ENCODE measurements at regions not wholly inside any gene's neighbourhood (a gene's known extent, or its start where the extent isn't known, plus 50 kb on each side); places are given as distances from the start of the nearest gene placed in this dataset.

- TF ChIP-seq, protein P1, sequence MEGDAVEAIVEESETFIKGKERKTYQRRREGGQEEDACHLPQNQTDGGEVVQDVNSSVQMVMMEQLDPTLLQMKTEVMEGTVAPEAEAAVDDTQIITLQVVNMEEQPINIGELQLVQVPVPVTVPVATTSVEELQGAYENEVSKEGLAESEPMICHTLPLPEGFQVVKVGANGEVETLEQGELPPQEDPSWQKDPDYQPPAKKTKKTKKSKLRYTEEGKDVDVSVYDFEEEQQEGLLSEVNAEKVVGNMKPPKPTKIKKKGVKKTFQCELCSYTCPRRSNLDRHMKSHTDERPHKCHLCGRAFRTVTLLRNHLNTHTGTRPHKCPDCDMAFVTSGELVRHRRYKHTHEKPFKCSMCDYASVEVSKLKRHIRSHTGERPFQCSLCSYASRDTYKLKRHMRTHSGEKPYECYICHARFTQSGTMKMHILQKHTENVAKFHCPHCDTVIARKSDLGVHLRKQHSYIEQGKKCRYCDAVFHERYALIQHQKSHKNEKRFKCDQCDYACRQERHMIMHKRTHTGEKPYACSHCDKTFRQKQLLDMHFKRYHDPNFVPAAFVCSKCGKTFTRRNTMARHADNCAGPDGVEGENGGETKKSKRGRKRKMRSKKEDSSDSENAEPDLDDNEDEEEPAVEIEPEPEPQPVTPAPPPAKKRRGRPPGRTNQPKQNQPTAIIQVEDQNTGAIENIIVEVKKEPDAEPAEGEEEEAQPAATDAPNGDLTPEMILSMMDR (IDR thresholded peaks at IDR 0.05), result no peak
- no peak for TF ChIP-seq POLR2AphosphoS5 (IDR thresholded peaks at IDR 0.05)
- TF ChIP-seq POLR2A (IDR thresholded peaks at IDR 0.05), result no peak
Measured at GRCh38 chr9:82903503-82903902, 159.4 kb downstream of the RASEF start.
